K562 (cell line): ENCODE measurements at regions not wholly inside any gene's neighbourhood (a gene's known extent, or its start where the extent isn't known, plus 50 kb on each side); places are given as distances from the start of the nearest gene placed in this dataset.

Experiments
- ARID3A ChIP-seq: IDR thresholded peaks from 2 replicates; pipeline ENCODE4 v1.6.1; 2012; ENCODE audit warnings: low read depth, low read length, improper control_type of control experiment, borderline replicate concordance
- SAFB2 ChIP-seq: fragments of 200-400 bp; formaldehyde crosslinking; IDR thresholded peaks from 2 replicates; pipeline ENCODE4 v1.6.1; 2018; ENCODE audit warnings: borderline replicate concordance, low read length, low read depth, moderate library complexity; ENCODE audit not compliant: severe bottlenecking
- SIN3A ChIP-seq, 2 experiments: fragments of 150-350 bp in 1 of 2; IDR thresholded peaks; 2 replicates each; pipeline ENCODE4 v1.6.1; 2011 to 2016; ENCODE audit warnings: borderline replicate concordance in 2 of 2, low read depth in 2 of 2, low read length in 2 of 2, mild to moderate bottlenecking in 2 of 2, moderate library complexity in 2 of 2; ENCODE audit not compliant: control insufficient read depth in 1 of 2
- SOX6 ChIP-seq: fragments of 450-650 bp; IDR thresholded peaks from 2 replicates; pipeline ENCODE4 v1.6.1; 2014; ENCODE audit warnings: mild to moderate bottlenecking
- U2AF1 ChIP-seq: fragments of 200-400 bp; formaldehyde crosslinking; optimal IDR thresholded peaks from 2 replicates; pipeline ENCODE3; 2017; ENCODE audit warnings: mild to moderate bottlenecking, low read depth, low read length, moderate library complexity
- TF ChIP-seq, protein P1 (sequence below): sonication (generic); formaldehyde crosslinking; IDR thresholded peaks from 2 replicates; pipeline ENCODE4 v1.8.0; 2022; ENCODE audit warnings: mild to moderate bottlenecking, low read depth, missing genetic modification reagents

DNA sequence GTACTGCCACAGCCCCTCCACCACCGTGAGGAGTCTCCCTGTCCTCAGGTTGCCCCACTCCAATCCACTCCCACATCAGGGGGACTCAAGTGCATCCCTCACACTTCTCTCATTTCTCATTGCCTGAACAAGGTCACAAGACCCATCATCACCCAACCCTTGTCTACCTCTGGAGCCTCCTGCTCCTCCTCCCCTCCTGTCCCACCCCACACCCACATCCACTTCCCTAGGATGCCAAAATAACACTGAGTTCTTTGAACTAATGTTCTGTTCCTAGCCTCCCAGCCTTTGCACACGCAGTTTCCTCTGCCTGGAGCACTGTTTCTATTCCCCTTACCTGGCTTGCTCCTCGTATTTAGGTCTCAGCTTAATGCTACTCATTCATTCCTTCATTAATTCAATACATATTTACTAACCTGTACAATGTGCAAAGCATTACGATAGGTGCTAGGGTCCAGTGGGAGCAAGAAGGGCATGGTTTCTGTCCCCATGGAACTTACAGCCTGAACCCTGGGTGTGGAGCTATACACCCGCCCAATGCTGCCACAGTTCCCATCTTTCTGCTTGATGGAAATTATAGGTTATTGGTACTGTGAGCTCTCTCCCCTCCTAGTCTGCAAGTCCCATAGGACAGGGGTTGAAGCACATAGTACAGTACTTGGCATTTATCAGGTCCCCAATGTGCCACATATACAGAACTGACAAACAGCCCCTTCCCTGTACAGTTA is 96.1 kb upstream of the GRIK3 start:
- no peak for TF ChIP-seq ARID3A
- TF ChIP-seq SIN3A (IDR thresholded peaks at IDR 0.05; ENCODE audit: borderline replicate concordance in 2 of 2, control insufficient read depth in 1 of 2, low read depth in 2 of 2, low read length in 2 of 2), result no peak
- TF ChIP-seq, protein P1, sequence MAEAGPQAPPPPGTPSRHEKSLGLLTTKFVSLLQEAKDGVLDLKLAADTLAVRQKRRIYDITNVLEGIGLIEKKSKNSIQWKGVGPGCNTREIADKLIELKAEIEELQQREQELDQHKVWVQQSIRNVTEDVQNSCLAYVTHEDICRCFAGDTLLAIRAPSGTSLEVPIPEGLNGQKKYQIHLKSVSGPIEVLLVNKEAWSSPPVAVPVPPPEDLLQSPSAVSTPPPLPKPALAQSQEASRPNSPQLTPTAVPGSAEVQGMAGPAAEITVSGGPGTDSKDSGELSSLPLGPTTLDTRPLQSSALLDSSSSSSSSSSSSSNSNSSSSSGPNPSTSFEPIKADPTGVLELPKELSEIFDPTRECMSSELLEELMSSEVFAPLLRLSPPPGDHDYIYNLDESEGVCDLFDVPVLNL (CRISPR knock-in tag), result no peak
- TF ChIP-seq SOX6, result no peak
- TF ChIP-seq SAFB2, result no peak
- TF ChIP-seq U2AF1, result no peak
